SU-DHL-6 (cell line): ENCODE measurements at regions not wholly inside any gene's neighbourhood (a gene's known extent, or its start where the extent isn't known, plus 50 kb on each side); places are given as distances from the start of the nearest gene placed in this dataset.

ENCODE experiments used
- CTCF ChIP-seq: fragments of 200-600 bp; sonication (generic); IDR thresholded peaks from one replicate; pipeline ENCODE4 v1.5.1; 2017; ENCODE audit warnings: antibody characterized with exemption, mild to moderate bottlenecking, low read length, moderate library complexity; ENCODE audit not compliant: insufficient read depth, poor library complexity, severe bottlenecking
- EZH2phosphoT487 ChIP-seq: fragments of 200-600 bp; sonication (generic), shearing (Covaris generic); conservative IDR thresholded peaks from 2 replicates; pipeline ENCODE4 v1.6.1; 2018; ENCODE audit warnings: mild to moderate bottlenecking, antibody characterized with exemption, low read length, moderate library complexity, mixed read lengths

GRCh38 chr5:173792781-173793547 is 95.2 kb upstream of the CPEB4 start:
- TF ChIP-seq CTCF (no peak), EZH2phosphoT487 (no peak)
